PC-9 (cell line): ENCODE measurements at regions not wholly inside any gene's neighbourhood (a gene's known extent, or its start where the extent isn't known, plus 50 kb on each side); places are given as distances from the start of the nearest gene placed in this dataset.

Experiments used
- EZH2 ChIP-seq: fragments of 200-600 bp; sonication (generic); IDR thresholded peaks from 2 replicates; pipeline ENCODE4 v1.8.0; 2017; ENCODE audit warnings: antibody characterized with exemption, low read depth
- TF ChIP-seq, protein P1 (sequence below): fragments of 200-600 bp; sonication (generic); conservative IDR thresholded peaks from 2 replicates; pipeline ENCODE4 v1.6.1; 2017; ENCODE audit warnings: mixed run types, antibody characterized with exemption, mild to moderate bottlenecking, moderate library complexity

DNA sequence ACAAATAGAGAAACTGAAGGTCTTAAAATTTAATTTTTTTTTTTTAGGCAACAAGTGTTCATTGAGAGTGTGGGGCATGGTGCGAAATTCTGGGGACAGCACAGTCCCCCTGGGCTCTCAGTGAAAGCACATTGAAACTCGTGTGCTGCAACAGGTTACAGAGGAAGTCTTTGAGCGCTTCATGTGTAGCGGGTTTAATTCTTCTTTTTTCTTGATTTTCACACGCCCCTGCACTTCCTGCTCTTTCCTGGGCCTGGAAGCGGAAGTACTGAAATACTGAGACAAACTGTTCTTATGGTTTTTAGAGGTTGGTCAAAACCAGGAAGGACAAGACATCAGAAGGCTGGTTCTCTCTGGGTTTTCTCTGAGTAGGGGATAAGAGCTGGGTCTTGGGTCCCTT is 203.5 kb downstream of the PTEN start:
- TF ChIP-seq, protein P1, sequence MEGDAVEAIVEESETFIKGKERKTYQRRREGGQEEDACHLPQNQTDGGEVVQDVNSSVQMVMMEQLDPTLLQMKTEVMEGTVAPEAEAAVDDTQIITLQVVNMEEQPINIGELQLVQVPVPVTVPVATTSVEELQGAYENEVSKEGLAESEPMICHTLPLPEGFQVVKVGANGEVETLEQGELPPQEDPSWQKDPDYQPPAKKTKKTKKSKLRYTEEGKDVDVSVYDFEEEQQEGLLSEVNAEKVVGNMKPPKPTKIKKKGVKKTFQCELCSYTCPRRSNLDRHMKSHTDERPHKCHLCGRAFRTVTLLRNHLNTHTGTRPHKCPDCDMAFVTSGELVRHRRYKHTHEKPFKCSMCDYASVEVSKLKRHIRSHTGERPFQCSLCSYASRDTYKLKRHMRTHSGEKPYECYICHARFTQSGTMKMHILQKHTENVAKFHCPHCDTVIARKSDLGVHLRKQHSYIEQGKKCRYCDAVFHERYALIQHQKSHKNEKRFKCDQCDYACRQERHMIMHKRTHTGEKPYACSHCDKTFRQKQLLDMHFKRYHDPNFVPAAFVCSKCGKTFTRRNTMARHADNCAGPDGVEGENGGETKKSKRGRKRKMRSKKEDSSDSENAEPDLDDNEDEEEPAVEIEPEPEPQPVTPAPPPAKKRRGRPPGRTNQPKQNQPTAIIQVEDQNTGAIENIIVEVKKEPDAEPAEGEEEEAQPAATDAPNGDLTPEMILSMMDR = no peak
- TF ChIP-seq EZH2 = no peak
